ENCODE measurements at regions not wholly inside any gene's neighbourhood (a gene's known extent, or its start where the extent isn't known, plus 50 kb on each side); places are given as distances from the start of the nearest gene placed in this dataset.

- H3K9me3 ChIP-seq, result no peaks in the 10 kb centered on the region
- 46 to 49% methylated on average over 28 to 34 of the region's 34 CpGs for WGBS, 2 donors
- peak; percentile 77 for ATAC-seq
Measured at GRCh38 chr18:9017167-9017904, 85.2 kb upstream of the NDUFV2 start.

GRCh38 chr18:9017905-9018227 is 84.6 kb upstream of the NDUFV2 start:
- Histone ChIP-seq H3K36me3 (replicated peaks in 1 of 2; ENCODE audit: insufficient read depth in 1 of 2, low read depth in 2 of 2) (no peaks in the 10 kb centered on the region), H3K27me3 (no peaks in the 10 kb centered on the region), H3K27ac (no peak overlapping the region), H3K4me3 (no peak overlapping the region), H3K4me1 (no peaks in the 10 kb centered on the region), H3K9me3 (no peaks in the 10 kb centered on the region)
- DNase-seq, result peak in 1 of 4 donors; percentile 3
- ATAC-seq, result peak; percentile 38
- TF ChIP-seq POLR2A (IDR thresholded peaks at IDR 0.05) (no peak), CTCF (IDR thresholded peaks at IDR 0.05) (no peak)
- intact Hi-C loops (cut with DNase I), result no loop called here
- WGBS, 2 donors, result 62 to 66% methylated on average over 6 of the region's 6 CpGs

More at GRCh38 chr18:9017167-9017904, 85.2 kb upstream of the NDUFV2 start:
- intact Hi-C loops (cut with DNase I), result no loop called here
- peak overlapping the region in 1 of 4 donors; percentile 30 for H3K27ac ChIP-seq
- no peaks in the 10 kb centered on the region for H3K4me1 ChIP-seq
- no peaks in the 10 kb centered on the region for H3K27me3 ChIP-seq
- TF ChIP-seq POLR2A (IDR thresholded peaks at IDR 0.05) (no peak), CTCF (IDR thresholded peaks at IDR 0.05) (no peak)
- no peaks in the 10 kb centered on the region for H3K36me3 ChIP-seq (replicated peaks in 1 of 2; ENCODE audit: insufficient read depth in 1 of 2, low read depth in 2 of 2)
- peak; percentile 25 to 47 (median 38) for DNase-seq
- no peak overlapping the region for H3K4me3 ChIP-seq

- WGBS, 2 donors, result 91 to 94% methylated on average over 4 of the region's 4 CpGs
- intact Hi-C loops (cut with DNase I), result no loop called here
- no peaks in the 10 kb centered on the region for H3K36me3 ChIP-seq (replicated peaks in 1 of 2; ENCODE audit: insufficient read depth in 1 of 2, low read depth in 2 of 2)
Measured at GRCh38 chr18:9019135-9019534, 83.4 kb upstream of the NDUFV2 start.

GRCh38 chr18:9020221-9020620 is 82.3 kb upstream of the NDUFV2 start:
- TF ChIP-seq POLR2A (IDR thresholded peaks at IDR 0.05), result no peak
- no peak for TF ChIP-seq CTCF (IDR thresholded peaks at IDR 0.05)
- Histone ChIP-seq H3K36me3 (replicated peaks in 1 of 2; ENCODE audit: insufficient read depth in 1 of 2, low read depth in 2 of 2) (no peaks in the 10 kb centered on the region), H3K27ac (no peak overlapping the region), H3K27me3 (no peaks in the 10 kb centered on the region), H3K4me1 (no peaks in the 10 kb centered on the region), H3K9me3 (no peaks in the 10 kb centered on the region), H3K4me3 (no peak overlapping the region)
- intact Hi-C loops (cut with DNase I), result no loop called here
- DNase-seq (no peak), ATAC-seq (no peak)
- WGBS, 2 donors, result 78 to 88% methylated on average over 3 of the region's 3 CpGs

More at GRCh38 chr18:9019135-9019534, 83.4 kb upstream of the NDUFV2 start:
- no peak for ATAC-seq
- no peaks in the 10 kb centered on the region for H3K27me3 ChIP-seq
- no peaks in the 10 kb centered on the region for H3K4me1 ChIP-seq
- DNase-seq, result no peak
- no peak for TF ChIP-seq CTCF (IDR thresholded peaks at IDR 0.05)
- H3K4me3 ChIP-seq, result no peak overlapping the region
- no peaks in the 10 kb centered on the region for H3K9me3 ChIP-seq
- H3K27ac ChIP-seq, result no peak overlapping the region

GRCh38 chr18:9021458-9021857 is 81.0 kb upstream of the NDUFV2 start:
- WGBS, 2 donors, result 83 to 88% methylated on average over 3 of the region's 3 CpGs

More at GRCh38 chr18:9021458-9021857, 81.0 kb upstream of the NDUFV2 start:
- Histone ChIP-seq H3K27me3 (no peaks in the 10 kb centered on the region), H3K9me3 (no peaks in the 10 kb centered on the region), H3K36me3 (replicated peaks in 1 of 2; ENCODE audit: insufficient read depth in 1 of 2, low read depth in 2 of 2) (no peaks in the 10 kb centered on the region), H3K27ac (no peak overlapping the region), H3K4me3 (no peak overlapping the region), H3K4me1 (no peaks in the 10 kb centered on the region)
- no peak for ATAC-seq
- intact Hi-C loops (cut with DNase I), result no loop called here
- no peak for TF ChIP-seq CTCF (IDR thresholded peaks at IDR 0.05)
- TF ChIP-seq POLR2A (IDR thresholded peaks at IDR 0.05), result no peak
- DNase-seq, result no peak
